PFSK-1 (cell line): ENCODE measurements at regions not wholly inside any gene's neighbourhood (a gene's known extent, or its start where the extent isn't known, plus 50 kb on each side); places are given as distances from the start of the nearest gene placed in this dataset.

Source experiments
- FOXP2 ChIP-seq: optimal IDR thresholded peaks from 2 replicates; pipeline ENCODE3; 2011; ENCODE audit warnings: borderline replicate concordance, control low read depth, inconsistent platforms; ENCODE audit not compliant: insufficient read depth; ENCODE audit errors: extremely low read length, extremely low read depth
- POLR2AphosphoS5 ChIP-seq: IDR thresholded peaks from 2 replicates; pipeline ENCODE4 v1.6.1; 2012; ENCODE audit warnings: low read depth, mild to moderate bottlenecking, control low read depth, low read length, moderate library complexity
- REST ChIP-seq, 2 experiments: IDR thresholded peaks; 2 replicates each; pipeline versions ENCODE4 v1.6.1 to v1.8.0; 2011 to 2012; ENCODE audit warnings: low read depth in 2 of 2, low read length in 2 of 2, control low read depth in 1 of 2, inconsistent platforms in 1 of 2, mild to moderate bottlenecking in 1 of 2, moderate library complexity in 1 of 2; ENCODE audit not compliant: insufficient read depth in 1 of 2
- SIN3A ChIP-seq: IDR thresholded peaks from 2 replicates; pipeline ENCODE4 v1.6.1; 2012; ENCODE audit warnings: mild to moderate bottlenecking, low read length, moderate library complexity, borderline replicate concordance; ENCODE audit not compliant: insufficient read depth
- TAF1 ChIP-seq: IDR thresholded peaks from 2 replicates; pipeline ENCODE4 v1.6.1; 2012; ENCODE audit warnings: low read length, control low read depth, borderline replicate concordance; ENCODE audit not compliant: insufficient read depth

GRCh38 chr17:71878998-71879397, 241.8 kb upstream of the SOX9 start:
- TF ChIP-seq TAF1 (no peak), POLR2AphosphoS5 (no peak), SIN3A (no peak), REST (IDR thresholded peaks at IDR 0.05; ENCODE audit: insufficient read depth in 1 of 2, low read depth in 2 of 2, low read length in 2 of 2) (no peak), FOXP2 (no peak)
